ENCODE measurements at regions not wholly inside any gene's neighbourhood (a gene's known extent, or its start where the extent isn't known, plus 50 kb on each side); places are given as distances from the start of the nearest gene placed in this dataset.

DNA sequence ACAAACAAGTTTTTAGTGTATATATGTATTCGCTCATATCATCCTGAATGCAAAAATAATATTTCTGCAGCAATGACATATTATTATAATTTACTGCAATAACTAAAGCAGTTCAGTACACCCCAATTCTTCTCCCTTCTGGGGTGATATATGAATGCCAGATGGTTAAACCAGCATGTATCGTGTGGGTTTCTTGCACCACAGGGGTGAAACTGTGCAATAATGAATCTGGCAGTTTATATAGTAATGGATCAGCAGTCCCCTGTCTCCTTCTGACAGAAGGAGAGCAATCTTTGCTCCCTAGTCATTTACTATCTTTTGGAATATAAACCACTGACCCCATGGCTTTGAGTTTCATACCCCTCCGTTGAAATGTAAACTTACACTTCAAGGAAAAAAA is 228.6 kb upstream of the KLHL1 start:
- no peak overlapping the region for H3K4me2 ChIP-seq (ENCODE audit: low read length)
- no peaks in the 10 kb centered on the region for H3K79me2 ChIP-seq
- no peaks in the 10 kb centered on the region for H3K9me3 ChIP-seq (ENCODE audit: control insufficient read depth, low read length)
- no peaks in the 10 kb centered on the region for H3K36me3 ChIP-seq (ENCODE audit: control insufficient read depth, insufficient read depth, low read length)
- H3K9ac ChIP-seq = no peak overlapping the region
- no peak overlapping the region for H2AFZ ChIP-seq
- TF ChIP-seq, protein P1, sequence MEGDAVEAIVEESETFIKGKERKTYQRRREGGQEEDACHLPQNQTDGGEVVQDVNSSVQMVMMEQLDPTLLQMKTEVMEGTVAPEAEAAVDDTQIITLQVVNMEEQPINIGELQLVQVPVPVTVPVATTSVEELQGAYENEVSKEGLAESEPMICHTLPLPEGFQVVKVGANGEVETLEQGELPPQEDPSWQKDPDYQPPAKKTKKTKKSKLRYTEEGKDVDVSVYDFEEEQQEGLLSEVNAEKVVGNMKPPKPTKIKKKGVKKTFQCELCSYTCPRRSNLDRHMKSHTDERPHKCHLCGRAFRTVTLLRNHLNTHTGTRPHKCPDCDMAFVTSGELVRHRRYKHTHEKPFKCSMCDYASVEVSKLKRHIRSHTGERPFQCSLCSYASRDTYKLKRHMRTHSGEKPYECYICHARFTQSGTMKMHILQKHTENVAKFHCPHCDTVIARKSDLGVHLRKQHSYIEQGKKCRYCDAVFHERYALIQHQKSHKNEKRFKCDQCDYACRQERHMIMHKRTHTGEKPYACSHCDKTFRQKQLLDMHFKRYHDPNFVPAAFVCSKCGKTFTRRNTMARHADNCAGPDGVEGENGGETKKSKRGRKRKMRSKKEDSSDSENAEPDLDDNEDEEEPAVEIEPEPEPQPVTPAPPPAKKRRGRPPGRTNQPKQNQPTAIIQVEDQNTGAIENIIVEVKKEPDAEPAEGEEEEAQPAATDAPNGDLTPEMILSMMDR (IDR thresholded peaks at IDR 0.05) = no peak
- H3K27me3 ChIP-seq (ENCODE audit: control insufficient read depth, insufficient read depth, low read length) = no peaks in the 10 kb centered on the region
- no peaks in the 10 kb centered on the region for H3K4me1 ChIP-seq
- no peak overlapping the region for H3K4me3 ChIP-seq (ENCODE audit: low read depth, low read length)
- H3K27ac ChIP-seq = no peak overlapping the region

DNA sequence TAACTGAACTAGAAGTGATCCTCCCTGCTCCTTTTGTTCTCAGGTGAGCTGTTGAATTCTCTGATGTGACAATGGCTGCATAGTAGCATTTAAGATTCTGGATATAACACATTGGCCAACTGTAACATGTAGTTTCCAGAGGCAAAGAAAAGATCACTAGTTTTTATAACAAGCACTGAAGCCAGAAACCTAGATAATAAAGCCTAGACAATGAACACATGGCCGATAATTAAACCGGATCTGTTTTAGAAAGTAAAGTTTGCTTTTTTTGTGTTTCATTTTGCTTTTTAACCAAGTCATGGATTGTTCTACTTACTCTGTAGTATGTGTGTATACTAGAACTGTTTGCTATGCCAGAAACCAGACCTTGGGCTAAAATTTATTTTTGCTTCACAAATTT is 225.5 kb upstream of the KLHL1 start:
- TF ChIP-seq, protein P1 (IDR thresholded peaks at IDR 0.05) = no peak
- no peaks in the 10 kb centered on the region for H3K79me2 ChIP-seq
- no peaks in the 10 kb centered on the region for H3K36me3 ChIP-seq (ENCODE audit: control insufficient read depth, insufficient read depth, low read length)
- no peaks in the 10 kb centered on the region for H3K4me1 ChIP-seq
- H3K4me3 ChIP-seq (ENCODE audit: low read depth, low read length) = no peak overlapping the region
- no peak overlapping the region for H3K9ac ChIP-seq
- no peak overlapping the region for H3K27ac ChIP-seq
- no peaks in the 10 kb centered on the region for H3K27me3 ChIP-seq (ENCODE audit: control insufficient read depth, insufficient read depth, low read length)
- no peak overlapping the region for H2AFZ ChIP-seq
- no peak overlapping the region for H3K4me2 ChIP-seq (ENCODE audit: low read length)
- no peaks in the 10 kb centered on the region for H3K9me3 ChIP-seq (ENCODE audit: control insufficient read depth, low read length)

DNA sequence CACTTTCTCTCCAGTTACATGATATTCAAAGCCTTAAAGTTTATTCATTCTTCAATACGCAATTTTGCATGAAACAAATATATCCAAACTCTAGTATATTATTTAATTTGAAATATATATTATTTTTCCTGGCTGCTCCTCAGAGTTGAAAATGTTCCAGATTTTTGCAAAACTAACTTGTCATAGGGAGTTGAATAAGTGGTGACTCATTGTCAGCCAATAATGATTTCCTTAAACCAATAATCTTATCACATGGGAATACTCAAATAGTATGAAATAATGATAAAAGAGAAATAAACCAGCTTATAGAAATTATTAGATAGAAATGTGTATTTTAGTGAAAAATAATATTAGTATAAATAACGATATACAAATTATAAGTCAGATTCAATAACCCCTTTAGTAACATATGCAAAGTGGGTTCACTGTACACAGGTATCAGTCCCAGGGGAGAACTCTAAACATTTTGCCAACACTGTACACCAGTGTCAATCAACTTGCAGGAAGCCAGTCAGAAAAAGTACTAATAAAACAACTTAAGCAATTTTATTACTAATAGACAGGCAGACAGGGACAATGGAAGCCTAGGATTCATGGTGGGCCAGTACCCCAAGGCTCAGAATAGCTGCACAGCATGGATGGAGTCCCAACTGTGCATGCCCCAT is 222.6 kb upstream of the KLHL1 start:
- no peaks in the 10 kb centered on the region for H3K79me2 ChIP-seq
- no peak overlapping the region for H3K9ac ChIP-seq
- H3K27ac ChIP-seq = no peak overlapping the region
- TF ChIP-seq, protein P1 (IDR thresholded peaks at IDR 0.05) = no peak
- no peaks in the 10 kb centered on the region for H3K9me3 ChIP-seq (ENCODE audit: control insufficient read depth, low read length)
- no peaks in the 10 kb centered on the region for H3K36me3 ChIP-seq (ENCODE audit: control insufficient read depth, insufficient read depth, low read length)
- H3K27me3 ChIP-seq (ENCODE audit: control insufficient read depth, insufficient read depth, low read length) = no peaks in the 10 kb centered on the region
- no peak overlapping the region for H3K4me2 ChIP-seq (ENCODE audit: low read length)
- no peak overlapping the region for H2AFZ ChIP-seq
- no peak overlapping the region for H3K4me3 ChIP-seq (ENCODE audit: low read depth, low read length)
- no peaks in the 10 kb centered on the region for H3K4me1 ChIP-seq

DNA sequence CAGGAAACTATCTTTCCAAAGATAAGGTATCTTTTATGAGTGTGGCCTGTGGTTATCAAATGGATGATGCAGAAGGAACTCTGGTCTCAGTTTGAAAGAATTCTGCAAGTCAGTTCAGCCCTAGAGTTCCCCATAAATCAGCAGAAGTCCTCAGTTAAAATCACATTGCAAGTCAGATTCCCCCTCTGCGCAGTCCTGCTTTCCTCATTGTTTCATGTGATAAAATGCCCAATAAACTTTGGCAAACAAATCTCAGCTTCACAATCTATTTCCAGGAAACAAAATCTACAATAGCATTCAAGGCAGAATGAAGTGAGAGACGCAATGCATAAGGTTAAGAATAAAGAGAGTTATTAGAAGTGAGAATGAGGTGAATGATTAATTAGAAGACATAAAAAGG is 216.3 kb upstream of the KLHL1 start:
- no peak overlapping the region for H3K27ac ChIP-seq
- no peak overlapping the region for H3K4me2 ChIP-seq (ENCODE audit: low read length)
- TF ChIP-seq, protein P1 (IDR thresholded peaks at IDR 0.05) = no peak
- H3K4me3 ChIP-seq (ENCODE audit: low read depth, low read length) = no peak overlapping the region
- no peaks in the 10 kb centered on the region for H3K36me3 ChIP-seq (ENCODE audit: control insufficient read depth, insufficient read depth, low read length)
- no peak overlapping the region for H2AFZ ChIP-seq
- no peaks in the 10 kb centered on the region for H3K4me1 ChIP-seq
- H3K9ac ChIP-seq = no peak overlapping the region
- no peaks in the 10 kb centered on the region for H3K79me2 ChIP-seq
- no peaks in the 10 kb centered on the region for H3K27me3 ChIP-seq (ENCODE audit: control insufficient read depth, insufficient read depth, low read length)
- no peaks in the 10 kb centered on the region for H3K9me3 ChIP-seq (ENCODE audit: control insufficient read depth, low read length)

DNA sequence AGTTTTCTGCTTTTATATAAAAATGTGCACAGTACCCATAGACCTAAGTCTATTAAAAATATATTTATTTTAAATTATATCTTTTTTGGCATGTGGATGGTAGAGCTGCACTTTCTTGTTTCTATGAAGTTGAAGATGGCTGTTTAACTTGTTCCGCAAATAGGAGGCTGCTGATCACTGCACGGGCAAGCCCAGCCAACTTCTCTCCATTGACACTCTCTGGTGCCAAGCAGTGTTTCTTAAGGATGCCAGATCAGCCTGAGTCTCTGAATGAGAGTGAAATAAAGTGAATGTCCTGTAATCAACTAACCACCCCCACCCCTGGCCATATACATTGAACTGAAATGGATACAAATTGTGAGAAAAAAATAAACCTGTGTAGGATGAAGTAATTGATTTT is 202.9 kb upstream of the KLHL1 start:
- Histone ChIP-seq H3K36me3 (ENCODE audit: control insufficient read depth, insufficient read depth, low read length) (no peaks in the 10 kb centered on the region), H3K27me3 (ENCODE audit: control insufficient read depth, insufficient read depth, low read length) (no peaks in the 10 kb centered on the region), H3K9me3 (ENCODE audit: control insufficient read depth, low read length) (no peaks in the 10 kb centered on the region), H3K4me1 (no peaks in the 10 kb centered on the region), H3K4me3 (ENCODE audit: low read depth, low read length) (no peak overlapping the region), H3K9ac (no peak overlapping the region), H2AFZ (no peak overlapping the region), H3K4me2 (ENCODE audit: low read length) (no peak overlapping the region), H3K79me2 (no peaks in the 10 kb centered on the region), H3K27ac (no peak overlapping the region)
- TF ChIP-seq, protein P1 (IDR thresholded peaks at IDR 0.05) = no peak

Measured in parathyroid adenoma (tissue), 2 donors.